Retina (tissue), 1 donor: ENCODE measurements at regions not wholly inside any gene's neighbourhood (a gene's known extent, or its start where the extent isn't known, plus 50 kb on each side); places are given as distances from the start of the nearest gene placed in this dataset.
A peak's percentile ranks its signal among the peaks of the same experiment; 100 is the strongest.

ENCODE experiments used
- DNase-seq: peaks from one replicate; pipeline ENCODE4 v3.0.0-alpha.2; 2016

DNA sequence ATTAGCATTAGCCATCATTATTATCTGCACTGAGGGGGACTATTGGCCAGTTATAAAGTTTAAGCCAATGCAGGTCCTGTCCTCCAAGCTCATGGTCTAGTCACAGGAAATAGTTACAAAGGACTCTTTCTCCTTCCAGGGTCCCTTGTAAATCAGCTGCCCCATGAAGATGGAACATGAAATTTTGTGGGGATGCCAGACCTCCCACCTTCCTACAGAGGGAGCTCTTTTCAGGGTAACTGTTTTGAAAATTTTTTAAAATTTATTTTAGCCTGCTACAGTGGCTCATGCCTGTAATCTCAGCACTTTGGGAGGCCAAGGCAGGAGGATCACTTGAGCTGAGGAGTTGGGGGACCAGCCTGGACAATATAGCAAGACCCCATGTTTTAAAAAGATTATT lies 124.4 kb upstream of the SLC34A2 start:
- no peak for DNase-seq

DNA sequence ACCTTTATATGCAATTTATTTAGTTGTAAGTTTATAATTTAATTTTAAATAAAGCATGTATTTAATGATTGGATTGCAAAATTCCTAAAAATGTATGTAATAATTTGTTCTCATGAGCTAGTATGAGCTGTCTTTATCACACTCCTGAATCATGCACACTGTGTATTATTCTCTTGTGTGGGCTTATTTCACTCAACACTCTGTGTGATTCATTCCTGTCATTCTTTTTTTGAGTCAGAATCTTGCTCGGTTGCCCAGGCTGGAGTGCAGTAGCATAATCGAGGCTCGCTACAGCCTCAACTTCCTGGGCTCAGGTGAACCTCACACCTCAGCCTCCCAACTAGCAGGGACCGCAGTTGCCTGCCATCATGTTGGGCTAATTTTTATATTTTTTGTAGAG lies 123.1 kb upstream of the SLC34A2 start:
- no peak for DNase-seq

DNA sequence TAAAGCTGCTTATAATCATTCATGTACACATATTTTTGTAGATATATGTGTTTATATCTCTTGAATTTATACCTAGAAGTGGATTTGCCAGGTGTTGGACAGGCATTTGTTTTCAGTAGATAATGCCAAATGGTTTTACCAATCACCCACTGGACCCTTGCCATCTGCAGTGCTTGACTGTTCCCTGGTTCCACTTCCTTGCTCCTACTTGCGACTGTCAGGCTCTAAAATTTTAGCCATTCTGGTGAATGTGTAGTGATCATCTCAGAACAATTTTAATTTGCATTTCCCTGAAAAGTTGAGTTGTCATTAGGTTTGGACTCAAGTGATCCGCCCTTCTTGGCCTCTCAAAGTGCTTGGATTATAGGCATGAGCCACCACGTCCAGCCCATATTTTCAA lies 122.4 kb upstream of the SLC34A2 start:
- no peak for DNase-seq

DNA sequence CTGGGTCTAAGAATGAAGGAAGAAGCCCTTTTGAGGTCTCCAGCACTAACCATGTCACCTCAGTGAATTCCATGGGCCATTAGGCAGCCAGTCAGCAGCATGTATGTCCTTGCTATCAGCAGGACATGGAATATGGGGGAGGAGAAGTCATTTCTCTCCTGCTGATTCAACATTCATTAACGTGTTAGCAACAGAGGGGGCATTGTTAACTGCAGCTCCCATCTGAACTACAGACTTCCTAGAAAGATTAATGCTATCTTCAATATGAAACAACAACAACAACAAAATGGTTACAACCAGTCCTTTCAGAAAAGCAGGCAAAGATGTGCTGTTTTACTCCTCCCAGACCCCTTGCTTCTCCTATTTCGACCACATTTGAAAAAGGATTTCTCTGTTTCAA lies 120.4 kb upstream of the SLC34A2 start:
- peak; percentile 67 for DNase-seq

DNA sequence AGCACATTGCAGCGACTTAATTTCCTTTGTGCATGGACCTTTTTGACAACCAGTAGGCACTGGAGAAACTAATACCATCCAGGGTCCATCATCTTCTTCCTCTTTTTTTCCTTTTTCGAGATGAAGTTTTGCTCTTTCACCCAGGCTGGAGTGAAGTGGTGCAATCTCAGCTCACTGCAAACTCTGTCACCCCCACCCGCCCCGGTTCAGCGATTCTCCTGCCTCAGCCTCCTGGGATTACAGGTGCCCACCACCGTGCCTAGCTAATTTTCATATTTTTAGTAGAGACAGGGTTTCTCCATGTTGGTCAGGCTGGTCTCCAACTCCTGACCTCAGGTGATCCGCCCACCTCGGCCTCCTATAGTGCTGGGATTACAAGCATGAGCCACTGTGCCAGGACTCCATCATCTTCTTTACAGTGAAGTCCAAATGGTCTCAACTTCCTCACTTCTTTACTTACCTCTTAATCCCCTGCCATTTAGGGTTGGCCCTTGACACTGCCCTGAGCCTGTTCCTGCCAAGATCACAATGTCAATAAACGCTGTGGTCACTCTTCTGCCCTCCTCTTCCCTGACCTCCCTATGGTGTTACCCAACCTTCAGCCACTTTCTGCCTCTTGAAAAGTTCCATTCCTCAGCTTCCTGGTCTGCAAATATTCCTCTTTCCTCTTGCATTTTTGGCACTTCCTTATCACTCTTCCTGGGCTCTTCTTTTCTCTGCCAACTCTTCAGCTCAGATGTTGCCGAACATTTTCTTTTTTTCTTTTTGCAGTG lies 119.8 kb upstream of the SLC34A2 start:
- DNase-seq = no peak

DNA sequence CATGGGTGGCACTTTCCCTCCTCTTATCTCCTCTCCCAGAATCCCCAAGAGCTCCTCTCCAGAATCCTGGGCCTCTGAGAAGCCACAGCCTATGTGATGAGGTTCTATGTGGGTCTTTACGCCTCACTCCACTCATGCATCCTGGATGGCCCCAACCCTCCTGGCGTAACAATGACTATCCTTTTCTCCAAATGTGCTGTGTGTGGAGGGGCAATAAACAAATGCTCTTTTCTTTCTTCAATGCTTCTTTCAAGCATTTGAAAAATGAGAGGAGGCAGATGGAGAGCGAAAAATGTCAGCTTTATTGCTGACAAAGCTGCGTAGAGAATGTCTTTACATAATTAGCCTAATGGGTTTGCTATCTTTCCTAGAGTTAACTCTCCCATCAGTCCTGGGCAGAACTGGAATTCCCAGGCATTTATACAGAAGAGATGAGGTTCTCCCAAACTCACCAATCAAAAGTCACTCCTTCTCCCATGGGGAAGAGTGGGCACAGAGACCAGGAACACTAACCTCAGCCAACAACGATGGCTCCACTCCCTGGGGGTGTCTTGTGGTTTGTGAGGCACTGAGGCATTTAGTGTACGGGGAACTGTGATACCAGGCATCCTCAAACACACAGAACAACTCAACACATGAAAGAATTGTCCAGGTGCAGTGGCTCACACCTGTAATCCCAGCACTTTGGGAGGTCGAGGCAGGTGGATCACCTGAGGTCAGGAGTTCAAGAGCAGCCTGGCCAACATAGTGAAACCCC lies 118.9 kb upstream of the SLC34A2 start:
- no peak for DNase-seq

DNA sequence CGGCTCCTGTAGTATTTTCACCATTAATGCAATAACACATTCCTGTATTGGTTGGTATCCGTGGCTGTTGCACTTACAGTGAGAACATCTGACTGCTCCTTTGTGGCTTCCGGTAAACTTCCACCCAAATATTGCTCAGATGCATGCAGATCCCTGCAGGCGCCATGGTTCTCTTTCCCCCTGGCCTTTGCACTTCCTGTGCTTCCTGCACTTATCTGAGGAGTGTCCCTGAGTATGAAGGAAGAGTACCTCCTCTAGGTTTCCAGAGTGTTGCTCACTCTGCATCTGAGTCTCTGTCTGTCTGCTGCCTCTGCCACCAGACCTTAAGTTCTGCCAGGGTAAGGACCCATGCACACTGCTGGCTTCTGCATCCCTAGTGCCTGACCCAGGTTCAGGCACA lies 117.2 kb upstream of the SLC34A2 start:
- no peak for DNase-seq

DNA sequence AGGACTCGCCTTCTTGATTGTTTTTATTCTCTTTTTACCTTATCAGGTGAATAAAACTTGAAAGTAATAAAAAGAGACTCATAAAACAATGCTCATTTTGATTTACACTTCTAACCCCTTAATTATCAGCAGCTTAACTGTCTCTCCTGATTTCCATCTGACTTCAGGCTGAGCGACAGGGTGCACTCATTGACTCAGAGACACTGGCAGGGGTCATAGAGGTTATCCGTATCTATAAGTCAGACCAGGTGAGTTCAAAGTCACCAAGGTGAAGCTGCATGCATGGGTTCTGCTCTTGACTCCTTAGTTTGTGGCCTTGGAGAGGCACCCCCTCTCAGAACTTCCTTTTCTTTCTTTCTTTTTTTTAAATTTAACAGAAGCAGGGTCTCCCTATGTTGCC lies 116.4 kb upstream of the SLC34A2 start:
- DNase-seq = no peak

DNA sequence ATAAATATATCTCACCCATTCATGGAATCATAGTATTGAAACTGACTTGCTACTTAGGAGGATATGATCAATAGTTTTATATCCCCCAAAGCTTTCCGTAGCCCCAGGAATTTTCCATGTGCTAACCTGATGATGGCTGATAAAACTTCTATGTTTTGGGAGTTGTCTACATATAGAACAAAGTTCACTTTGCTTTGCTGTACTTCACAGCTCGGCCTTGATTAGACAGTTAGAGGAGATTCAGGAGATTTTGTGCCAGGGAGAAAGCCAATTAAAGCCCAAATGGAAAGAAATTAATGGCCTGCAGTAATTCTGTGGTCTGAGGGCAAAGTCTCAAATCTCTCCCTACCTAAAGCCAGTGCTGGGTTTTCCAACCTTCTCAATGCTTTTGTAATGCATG lies 114.9 kb upstream of the SLC34A2 start:
- DNase-seq = no peak

DNA sequence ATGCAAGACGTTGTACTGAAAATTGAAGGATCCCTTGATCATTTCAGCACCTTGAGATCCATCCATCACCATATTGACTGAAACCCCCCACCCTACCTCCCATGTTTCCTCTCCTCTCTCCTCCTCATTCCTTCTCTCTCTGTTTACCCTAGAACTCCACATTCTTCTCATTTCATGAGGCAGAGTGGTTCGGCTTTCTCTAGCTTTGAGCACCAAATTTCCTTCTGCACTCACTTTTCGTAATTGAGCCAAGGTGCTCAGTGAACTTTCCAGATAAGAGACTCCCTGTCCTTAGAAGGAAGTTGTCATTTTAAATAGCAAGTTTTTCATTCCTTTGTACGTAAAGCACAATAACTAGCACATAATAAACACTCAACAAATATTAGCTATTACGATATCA lies 108.3 kb upstream of the SLC34A2 start:
- DNase-seq = no peak

DNA sequence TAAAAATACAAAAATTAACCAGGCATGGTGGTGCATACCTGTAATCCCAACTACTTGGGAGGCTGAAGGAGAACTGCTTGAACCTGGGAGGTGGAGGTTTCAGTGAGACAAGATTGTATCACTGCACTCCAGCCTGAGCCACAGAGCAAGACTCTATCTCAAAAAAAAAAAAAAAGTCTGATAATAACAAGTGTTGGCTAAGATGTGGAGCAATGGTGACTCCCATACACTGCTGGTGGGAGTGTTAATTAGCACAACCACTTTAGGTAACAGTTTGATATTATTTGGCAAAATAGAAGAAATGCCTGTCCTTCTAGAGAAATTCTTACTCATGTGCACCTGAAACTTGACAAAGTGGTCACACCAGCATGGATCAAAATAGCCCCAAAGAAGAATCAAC lies 106.2 kb upstream of the SLC34A2 start:
- no peak for DNase-seq

DNA sequence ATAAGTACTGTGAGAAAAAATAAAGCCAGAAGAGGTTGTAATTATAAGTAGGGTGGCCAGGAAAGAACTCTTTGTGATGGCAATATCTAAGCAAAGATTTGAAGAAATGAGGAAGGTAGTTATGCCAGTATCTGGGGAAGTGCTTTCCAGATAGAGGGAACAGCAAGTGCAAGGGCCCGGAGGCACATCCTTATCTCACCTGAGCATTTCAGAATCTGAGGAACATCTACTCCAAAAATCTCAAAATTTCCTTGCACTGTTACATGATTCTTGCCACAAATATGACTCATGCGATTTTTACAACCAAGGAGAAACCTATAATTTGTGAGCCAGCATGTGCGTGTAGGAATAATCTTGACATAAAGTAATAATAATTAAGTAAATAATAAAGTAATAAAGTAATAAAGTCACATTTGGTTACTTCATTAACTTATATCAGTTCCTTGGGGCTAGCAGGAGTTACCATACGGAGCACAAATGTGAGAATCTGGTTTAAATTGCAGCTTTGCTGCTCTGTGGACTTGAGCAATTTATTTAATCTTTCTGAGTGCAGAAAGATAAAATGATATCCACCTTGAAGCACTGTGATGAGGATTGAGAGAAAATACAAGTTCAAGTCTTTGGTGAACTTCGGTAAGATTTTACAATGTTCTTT lies 105.1 kb upstream of the SLC34A2 start:
- DNase-seq = no peak

DNA sequence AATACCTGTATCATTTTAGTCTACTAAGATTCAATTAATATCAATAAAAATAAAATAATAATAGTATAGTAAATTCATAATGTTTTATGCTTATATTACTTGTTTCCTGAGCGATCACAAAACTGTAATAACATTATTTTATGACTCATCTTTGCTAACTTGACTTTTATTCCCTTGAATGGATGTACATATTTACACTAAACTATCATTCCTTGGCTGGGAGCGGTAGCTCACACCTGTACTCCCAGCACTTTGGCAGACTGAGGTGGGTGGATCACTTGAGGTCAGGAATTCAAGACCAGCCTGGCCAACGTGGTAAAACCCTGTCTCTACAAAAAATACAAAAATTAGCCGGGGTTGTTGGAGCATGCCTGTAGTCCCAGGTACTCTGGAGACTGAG lies 104.0 kb upstream of the SLC34A2 start:
- DNase-seq = no peak

DNA sequence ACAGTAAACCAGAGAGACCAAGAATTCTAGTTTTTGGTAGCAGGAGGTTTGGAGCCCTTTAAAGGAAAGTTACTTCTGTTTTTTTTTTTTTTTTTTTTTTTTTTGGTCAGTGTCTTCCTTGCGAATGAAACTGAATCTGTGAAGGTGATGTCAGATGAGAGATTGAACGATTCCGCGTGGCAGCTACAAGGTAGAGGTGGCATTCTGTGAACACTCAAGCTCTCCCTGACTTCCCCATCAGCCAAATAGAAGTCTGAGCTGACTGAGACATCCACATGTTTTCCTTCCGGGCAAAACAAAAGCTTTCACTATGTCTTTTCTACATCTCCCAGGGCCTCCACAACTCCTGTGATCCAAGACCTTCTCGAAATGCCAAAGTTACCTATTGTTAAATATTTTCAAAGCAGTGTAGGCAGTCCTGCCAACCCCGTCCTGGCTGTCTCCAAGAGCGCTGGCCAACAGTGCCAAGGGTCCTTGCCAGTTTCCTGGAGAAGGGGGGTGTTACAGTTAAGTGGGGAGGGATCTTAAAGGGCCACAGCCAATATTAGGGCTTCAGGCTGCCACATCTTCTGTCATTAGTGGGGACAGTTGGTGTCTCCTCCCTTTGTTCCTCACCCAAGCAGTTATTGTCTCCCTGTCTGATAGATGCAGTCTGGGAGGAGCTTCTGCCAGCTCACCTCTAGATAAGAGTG lies 102.9 kb upstream of the SLC34A2 start:
- no peak for DNase-seq

DNA sequence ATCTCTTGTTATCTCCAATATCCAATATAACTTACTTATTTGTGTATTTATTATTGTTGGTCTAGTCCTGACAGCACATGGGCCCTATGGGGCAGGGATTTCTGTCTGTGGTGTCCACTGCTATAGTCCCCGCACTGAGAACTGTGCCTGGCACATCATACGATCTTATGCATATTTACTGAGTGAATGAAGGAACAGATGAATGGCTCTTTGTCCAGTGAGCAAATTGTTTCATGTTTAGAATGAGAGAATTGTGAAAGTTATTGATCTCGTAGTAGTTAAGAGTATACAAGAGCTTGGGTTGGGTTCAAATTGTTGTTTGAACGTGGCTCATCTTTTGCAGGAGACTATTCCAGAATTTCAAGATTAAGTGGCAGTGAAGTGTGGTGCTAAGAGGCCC lies 96.1 kb upstream of the SLC34A2 start:
- no peak for DNase-seq

DNA sequence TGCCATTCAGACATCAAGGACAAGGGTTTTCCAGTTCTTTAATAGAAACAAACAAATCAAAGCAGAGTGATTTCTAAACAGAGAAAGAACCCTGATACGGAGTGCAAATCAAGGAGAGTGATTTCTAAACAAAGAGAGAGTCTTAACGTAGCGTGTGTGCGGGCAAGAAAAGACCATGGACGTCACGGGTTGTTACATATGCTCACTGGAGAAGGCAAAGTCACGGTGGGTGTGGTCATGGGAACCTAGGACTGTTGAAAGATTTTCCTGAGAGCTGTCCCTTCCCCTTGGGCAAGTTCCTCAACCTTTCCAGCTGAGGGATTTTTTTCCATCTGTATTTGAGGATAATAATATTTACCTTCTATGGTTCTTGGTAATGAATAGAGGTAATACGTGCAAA lies 95.0 kb upstream of the SLC34A2 start:
- no peak for DNase-seq

DNA sequence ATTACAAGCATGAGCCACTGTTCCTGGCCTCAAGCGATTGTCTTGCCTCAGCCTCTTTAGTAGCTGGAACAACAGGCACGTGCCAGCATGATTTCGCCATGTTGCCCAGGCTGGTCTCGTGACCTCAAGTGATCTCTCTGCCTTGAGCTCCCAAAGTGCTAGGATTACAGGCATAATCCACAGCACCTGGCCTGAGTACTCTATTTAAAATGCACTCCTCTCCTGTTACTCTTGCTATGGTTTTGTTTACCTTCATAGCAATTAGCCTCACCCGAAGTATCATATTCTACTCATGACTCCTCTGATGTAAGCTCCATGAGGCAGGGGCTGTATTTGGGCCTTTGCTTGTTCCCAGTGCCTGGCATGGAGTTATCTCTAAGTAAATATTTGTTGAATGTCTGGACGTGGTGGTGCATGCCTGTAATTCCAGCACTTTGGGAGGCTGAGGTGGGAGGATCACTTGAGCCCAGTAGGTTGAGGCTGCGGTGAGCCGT lies 92.5 kb upstream of the SLC34A2 start:
- no peak for DNase-seq

DNA sequence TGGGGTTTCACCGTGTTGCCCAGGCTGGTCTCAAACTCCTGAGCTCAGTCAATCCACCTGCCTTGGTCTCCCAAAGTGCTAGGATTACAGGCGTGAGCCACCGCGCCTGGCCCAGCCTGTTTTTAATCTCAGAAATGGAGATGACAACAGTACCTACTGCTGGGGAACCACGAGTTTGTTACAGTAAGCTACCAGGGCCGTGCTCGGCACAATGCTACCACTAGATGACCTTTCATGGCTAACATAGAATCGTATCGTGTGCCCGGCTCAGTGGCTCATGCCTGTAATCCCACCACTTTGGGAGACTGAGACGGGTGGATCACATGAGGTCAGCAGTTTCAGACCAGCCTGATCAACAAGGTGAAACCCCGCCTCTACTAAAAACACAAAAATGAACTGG lies 90.8 kb upstream of the SLC34A2 start:
- DNase-seq = no peak

DNA sequence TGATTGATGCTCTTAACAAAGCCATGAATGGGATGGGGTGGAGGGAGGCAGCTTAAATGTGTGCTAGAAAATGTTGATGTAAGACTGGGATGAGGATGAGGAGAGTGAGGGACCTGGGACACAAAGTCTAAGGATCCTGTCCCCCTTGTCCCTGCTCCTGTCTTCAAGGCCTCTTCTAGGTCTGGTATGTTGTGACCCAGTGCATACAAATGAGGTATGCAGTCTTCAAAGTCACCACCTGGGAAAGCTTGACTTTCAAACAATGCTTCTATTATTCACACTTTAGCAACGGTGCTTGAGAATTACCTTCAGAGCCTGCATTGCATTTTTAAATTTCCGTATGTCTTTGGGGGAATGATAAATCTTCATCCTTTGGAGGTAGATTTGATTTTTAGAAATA lies 88.4 kb upstream of the SLC34A2 start:
- DNase-seq = no peak

DNA sequence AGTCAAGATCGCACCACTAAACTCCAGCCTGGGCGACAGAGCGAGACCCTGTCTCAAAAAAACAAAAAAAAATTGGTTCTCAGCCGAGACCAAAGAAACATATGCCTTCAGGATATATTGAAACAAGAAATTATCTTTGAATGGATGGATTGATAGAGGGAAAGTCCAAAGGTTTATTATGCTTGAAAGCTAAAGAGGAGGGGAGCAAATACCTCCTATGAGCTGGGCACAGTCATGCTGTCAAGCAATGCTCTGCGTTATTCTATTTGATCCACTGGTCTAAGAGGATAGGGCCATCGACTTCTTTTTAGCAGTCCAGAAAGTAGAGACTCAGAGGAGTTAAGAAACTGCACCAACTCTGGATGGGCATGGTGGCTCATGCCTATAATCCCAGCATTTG lies 85.9 kb upstream of the SLC34A2 start:
- DNase-seq = no peak

DNA sequence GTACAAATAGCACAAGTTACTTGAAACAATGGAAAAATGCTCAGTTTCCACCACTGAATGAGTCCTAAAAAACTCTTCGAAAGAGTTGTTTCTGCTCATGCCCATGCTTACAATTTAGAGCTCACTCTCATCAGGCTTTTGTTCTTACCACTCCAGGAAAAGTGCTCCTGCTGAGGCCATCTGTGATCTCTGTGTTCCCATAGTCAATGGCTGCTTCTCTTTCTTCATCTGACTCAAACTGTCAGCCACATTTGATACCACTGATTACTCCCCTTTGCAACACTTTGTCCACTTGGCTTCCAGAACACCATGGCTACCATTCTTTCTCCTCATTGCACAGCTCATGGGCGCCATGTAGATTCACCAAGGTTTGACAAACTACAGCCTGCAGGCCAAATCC lies 80.0 kb upstream of the SLC34A2 start:
- DNase-seq = no peak

DNA sequence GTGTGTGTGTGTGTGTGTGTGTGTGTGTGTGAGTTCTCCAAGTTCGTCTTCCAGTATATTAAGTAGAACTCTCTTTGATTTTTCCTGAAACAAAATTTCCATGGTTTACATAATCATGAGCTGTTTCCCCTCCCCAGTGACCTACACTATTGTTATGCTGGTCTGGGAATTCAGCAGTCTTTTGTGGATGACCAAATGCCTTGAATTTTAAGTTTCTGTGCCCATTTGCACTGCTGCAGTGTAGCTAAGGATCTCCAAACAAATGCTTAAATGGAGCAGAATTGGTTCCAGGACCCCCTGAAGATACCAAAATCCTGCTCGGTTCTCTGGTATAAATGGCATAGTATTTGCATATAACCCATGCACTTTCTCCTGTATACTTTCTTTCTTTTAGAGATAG lies 77.2 kb upstream of the SLC34A2 start:
- no peak for DNase-seq
